GM12865 (cell line): ENCODE measurements at regions not wholly inside any gene's neighbourhood (a gene's known extent, or its start where the extent isn't known, plus 50 kb on each side); places are given as distances from the start of the nearest gene placed in this dataset.

Experiments used
- DNase-seq: peaks from one replicate; pipeline ENCODE4 v3.0.0; 2010; ENCODE audit warnings: low read depth
- H3K4me3 ChIP-seq: 2 replicates; pipeline ENCODE4 v1.5.1; 2011; ENCODE audit warnings: mild to moderate bottlenecking, low read depth, low read length, control low read depth
- TF ChIP-seq, protein P1 (sequence below): IDR thresholded peaks from 2 replicates; pipeline ENCODE4 v1.5.1; 2011; ENCODE audit warnings: low read length, control low read depth, low read depth, inconsistent platforms; ENCODE audit not compliant: insufficient read depth; ENCODE audit errors: missing control alignments

DNA sequence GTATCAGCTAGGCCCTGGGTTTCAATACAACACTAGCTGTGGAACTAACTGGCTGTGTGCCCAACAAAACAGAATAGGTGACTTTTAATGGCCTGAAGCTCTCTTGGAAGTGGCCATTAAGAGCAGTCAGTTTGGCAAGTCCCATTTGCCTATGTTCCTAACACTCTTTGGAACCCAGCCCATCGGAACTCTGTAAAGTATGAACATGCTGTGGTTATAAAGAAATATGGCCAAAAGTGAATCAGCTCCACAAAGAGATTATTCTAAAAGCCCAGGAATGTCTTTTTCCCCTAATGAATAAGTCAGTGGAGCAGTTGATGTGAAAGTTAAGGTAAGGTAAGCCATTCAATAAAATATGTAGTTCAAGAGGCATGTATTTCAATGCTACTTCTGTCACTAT, 223.7 kb upstream of the ADAMTS5 start:
- TF ChIP-seq, protein P1, sequence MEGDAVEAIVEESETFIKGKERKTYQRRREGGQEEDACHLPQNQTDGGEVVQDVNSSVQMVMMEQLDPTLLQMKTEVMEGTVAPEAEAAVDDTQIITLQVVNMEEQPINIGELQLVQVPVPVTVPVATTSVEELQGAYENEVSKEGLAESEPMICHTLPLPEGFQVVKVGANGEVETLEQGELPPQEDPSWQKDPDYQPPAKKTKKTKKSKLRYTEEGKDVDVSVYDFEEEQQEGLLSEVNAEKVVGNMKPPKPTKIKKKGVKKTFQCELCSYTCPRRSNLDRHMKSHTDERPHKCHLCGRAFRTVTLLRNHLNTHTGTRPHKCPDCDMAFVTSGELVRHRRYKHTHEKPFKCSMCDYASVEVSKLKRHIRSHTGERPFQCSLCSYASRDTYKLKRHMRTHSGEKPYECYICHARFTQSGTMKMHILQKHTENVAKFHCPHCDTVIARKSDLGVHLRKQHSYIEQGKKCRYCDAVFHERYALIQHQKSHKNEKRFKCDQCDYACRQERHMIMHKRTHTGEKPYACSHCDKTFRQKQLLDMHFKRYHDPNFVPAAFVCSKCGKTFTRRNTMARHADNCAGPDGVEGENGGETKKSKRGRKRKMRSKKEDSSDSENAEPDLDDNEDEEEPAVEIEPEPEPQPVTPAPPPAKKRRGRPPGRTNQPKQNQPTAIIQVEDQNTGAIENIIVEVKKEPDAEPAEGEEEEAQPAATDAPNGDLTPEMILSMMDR, result no peak
- DNase-seq, result no peak
- H3K4me3 ChIP-seq, result no peak overlapping the region

DNA sequence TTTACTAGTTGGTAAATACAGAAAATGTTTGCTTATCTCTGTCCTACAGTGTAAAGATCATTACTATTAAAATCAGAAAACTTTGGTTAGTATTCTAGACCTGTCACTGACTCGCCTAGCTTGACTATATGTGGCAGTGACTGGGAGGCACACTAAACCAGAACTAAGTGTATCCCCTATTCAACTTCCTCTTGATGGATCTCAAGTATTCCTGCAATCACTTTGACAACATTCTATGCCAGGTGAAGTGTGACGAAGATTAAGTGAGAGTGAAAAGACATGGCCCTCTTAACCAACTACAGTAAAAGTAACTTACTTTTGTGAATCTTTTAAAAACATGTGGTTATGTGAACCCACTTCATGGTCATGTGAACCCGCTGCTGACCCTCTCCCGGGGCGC, 223.0 kb upstream of the ADAMTS5 start:
- TF ChIP-seq, protein P1, result no peak
- DNase-seq, result no peak
- H3K4me3 ChIP-seq, result no peak overlapping the region

DNA sequence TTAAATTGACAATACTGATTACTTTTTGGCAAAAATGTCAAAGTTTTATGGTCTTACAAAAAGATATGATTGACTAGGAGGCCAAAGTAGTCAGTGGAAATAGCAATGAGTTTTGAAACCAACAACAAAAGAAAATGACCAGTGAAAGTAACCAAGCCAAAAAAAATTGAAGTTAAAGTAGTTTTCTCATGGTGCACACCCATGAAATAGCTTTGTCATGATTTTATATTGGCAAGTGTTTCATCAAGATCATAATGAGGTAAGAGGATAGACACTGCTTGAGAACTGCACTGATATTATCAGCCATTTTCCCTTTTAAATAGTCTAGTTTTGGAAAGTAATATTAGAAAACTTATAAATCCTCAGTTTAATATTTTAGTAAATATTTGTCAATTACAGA, 206.2 kb upstream of the ADAMTS5 start:
- TF ChIP-seq, protein P1, result no peak
- DNase-seq, result no peak
- no peak overlapping the region for H3K4me3 ChIP-seq

DNA sequence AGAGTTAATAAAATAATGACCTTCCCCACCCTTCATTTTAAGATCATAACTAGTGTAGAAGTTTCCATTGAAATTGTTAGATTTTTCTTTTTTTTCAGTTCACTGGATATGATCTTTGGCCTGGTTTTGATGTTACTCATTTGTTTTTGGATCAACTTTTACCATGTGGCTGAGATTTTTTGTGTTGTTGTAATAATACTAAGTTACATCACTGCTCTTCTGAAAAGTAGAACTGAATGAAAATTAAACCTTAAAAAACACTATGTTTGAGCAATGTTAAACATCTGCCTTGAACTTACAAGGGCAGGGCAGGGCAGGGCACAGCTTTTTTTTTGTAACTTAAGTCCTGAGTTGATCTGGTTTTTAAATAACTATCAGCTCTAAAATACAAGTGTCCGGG, 204.8 kb upstream of the ADAMTS5 start:
- no peak for DNase-seq

DNA sequence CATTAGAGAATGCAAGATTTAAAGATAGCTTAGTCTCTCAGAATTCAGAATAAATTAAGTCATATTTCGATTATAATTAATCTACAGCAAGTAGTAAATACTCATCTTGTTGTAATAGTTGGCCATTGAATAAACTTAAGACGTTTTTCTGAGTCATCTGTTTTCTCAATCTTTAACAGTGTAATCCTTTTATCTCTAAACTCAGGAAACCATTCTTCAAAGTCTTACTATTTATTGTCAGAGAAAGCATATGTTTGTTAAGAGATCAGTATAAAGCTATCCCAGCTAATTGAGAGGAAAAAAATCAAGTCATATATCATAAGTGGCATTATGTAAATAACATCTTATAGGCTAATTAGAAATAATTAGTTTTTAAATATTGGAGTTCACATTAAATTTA, 201.2 kb upstream of the ADAMTS5 start:
- TF ChIP-seq, protein P1, result no peak
- no peak overlapping the region for H3K4me3 ChIP-seq
- DNase-seq, result no peak

More for the DNA sequence above, 204.8 kb upstream of the ADAMTS5 start:
- no peak overlapping the region for H3K4me3 ChIP-seq
- TF ChIP-seq, protein P1, result no peak

DNA sequence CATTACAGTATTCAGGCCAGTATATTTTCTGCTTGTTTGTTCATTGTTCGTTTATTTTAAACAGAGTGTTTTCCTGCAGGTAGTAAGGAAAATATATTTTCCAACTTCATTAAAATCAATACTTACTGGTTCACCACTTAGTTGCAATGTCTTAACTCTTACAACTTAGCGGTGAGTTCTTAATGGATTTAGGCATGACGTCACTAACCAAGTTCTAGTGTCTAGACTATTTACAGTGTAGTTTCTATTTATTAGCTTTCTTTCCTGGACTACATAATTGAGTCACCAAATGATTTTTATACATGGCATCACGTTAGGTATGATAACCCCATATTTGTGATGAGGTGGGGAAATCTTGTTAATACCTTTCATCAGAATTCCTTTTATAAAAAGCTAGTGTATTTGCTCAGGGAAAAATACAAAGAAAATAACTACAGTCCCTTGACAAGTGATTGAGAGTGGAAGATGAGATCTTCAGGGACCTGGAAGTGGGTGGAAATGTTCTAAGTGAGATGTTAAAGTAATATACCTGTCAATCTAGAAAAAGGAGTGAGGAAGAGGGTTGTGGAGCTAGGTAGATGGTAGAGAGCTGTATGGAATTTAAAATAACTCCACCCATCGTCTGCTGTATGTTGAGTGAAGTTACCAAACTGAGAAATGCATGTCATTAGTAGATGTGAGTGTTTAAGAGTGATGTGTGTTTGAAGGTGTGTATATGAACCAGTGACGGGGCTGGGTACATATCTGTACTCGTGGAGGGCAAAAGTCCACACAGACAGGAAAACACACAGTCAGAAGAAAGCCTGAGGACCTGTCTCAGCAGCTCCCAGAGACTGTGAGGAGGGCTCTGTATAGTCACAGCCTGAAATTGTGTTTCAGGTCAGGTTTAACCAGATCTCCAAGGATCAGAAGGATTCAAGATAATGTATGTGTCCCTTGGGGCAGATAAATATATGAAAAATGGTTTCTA, 197.6 kb upstream of the ADAMTS5 start:
- no peak for DNase-seq
- no peak overlapping the region for H3K4me3 ChIP-seq
- TF ChIP-seq, protein P1, result no peak

DNA sequence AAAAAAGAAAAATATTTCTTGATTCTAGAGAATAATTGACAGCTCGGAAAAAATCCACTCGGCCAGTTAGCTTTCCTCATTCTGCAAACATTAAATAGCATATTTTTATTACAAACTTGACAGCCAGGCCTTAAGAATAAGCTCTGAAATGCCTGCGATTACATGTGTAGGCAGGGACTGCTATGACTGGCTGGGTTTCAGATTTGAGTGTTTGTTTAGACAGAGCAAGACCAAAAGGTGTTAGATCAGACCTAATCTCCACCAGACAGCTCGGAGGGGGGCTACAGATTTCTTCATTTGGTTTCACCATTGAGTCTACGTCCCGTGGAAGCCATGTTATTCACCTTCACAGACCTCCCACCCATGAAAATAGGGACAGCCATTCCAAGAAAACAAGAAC, 192.1 kb upstream of the ADAMTS5 start:
- no peak overlapping the region for H3K4me3 ChIP-seq
- DNase-seq, result no peak
- TF ChIP-seq, protein P1, result no peak
